Activated CD8-positive, alpha-beta memory T cell treated with anti-CD3 and anti-CD28 coated beads, Interleukin-2, amount 50 U/mL, for 24 hours (primary cell): ENCODE measurements at regions not wholly inside any gene's neighbourhood (a gene's known extent, or its start where the extent isn't known, plus 50 kb on each side); places are given as distances from the start of the nearest gene placed in this dataset.
"Not testable (repeated sequence)": the region's sequence is repeated elsewhere in the genome, so short reads cannot be mapped to it uniquely, and the experiment has no call there.

Experiments
- DNase-seq: peaks from one replicate; pipeline ENCODE4 v3.0.0-alpha.2; 2020; ENCODE audit errors: extremely low read depth

- no peak for DNase-seq
Measured at GRCh38 chr2:144125751-144126150, 394.2 kb downstream of the ZEB2 start.

- DNase-seq, result no peak
Measured at GRCh38 chr2:144124882-144125281, 395.0 kb downstream of the ZEB2 start.

- no peak for DNase-seq
Measured at GRCh38 chr2:144120487-144120886, 399.4 kb downstream of the ZEB2 start.

GRCh38 chr2:144117086-144117485 lies 402.8 kb downstream of the ZEB2 start:
- no peak for DNase-seq

GRCh38 chr2:144115739-144116291 lies 404.1 kb downstream of the ZEB2 start:
- DNase-seq, result no peak

- DNase-seq, result no peak
Measured at GRCh38 chr2:144114760-144115159, 405.2 kb downstream of the ZEB2 start.

GRCh38 chr2:144111437-144111836 lies 408.5 kb downstream of the ZEB2 start:
- no peak for DNase-seq

- DNase-seq, result not testable (repeated sequence)
Measured at GRCh38 chr2:144106104-144106503, 413.8 kb downstream of the ZEB2 start.

GRCh38 chr2:144102386-144102785 lies 417.5 kb downstream of the ZEB2 start:
- no peak for DNase-seq

GRCh38 chr2:144099780-144100377 lies 420.0 kb downstream of the ZEB2 start:
- no peak for DNase-seq

- no peak for DNase-seq
Measured at GRCh38 chr2:144099340-144099739, 420.6 kb downstream of the ZEB2 start.

GRCh38 chr2:144097440-144098225 lies 422.3 kb downstream of the ZEB2 start:
- no peak for DNase-seq

GRCh38 chr2:144096531-144096930 lies 423.4 kb downstream of the ZEB2 start:
- DNase-seq, result no peak

- DNase-seq, result no peak
Measured at GRCh38 chr2:144094408-144095151, 425.3 kb downstream of the ZEB2 start.

- DNase-seq, result no peak
Measured at GRCh38 chr2:144091622-144092021, 428.3 kb downstream of the ZEB2 start.

GRCh38 chr2:144088863-144089262 lies 431.1 kb downstream of the ZEB2 start:
- DNase-seq, result no peak

- no peak for DNase-seq
Measured at GRCh38 chr2:144086965-144087364, 433.0 kb downstream of the ZEB2 start.

GRCh38 chr2:144085016-144085415 lies 434.9 kb downstream of the ZEB2 start:
- no peak for DNase-seq

GRCh38 chr2:144084114-144084661 lies 435.7 kb downstream of the ZEB2 start:
- no peak for DNase-seq

GRCh38 chr2:144083211-144083610 lies 436.7 kb downstream of the ZEB2 start:
- DNase-seq, result no peak

- DNase-seq, result no peak
Measured at GRCh38 chr2:144082777-144083176, 437.1 kb downstream of the ZEB2 start.

GRCh38 chr2:144082327-144082726 lies 437.6 kb downstream of the ZEB2 start:
- DNase-seq, result no peak
